Left forelimb (tissue), 1 donor: ENCODE measurements at regions not wholly inside any gene's neighbourhood (a gene's known extent, or its start where the extent isn't known, plus 50 kb on each side); places are given as distances from the start of the nearest gene placed in this dataset.

Experiments
- DNase-seq: peaks from one replicate; pipeline ENCODE4 v3.0.0-alpha.2; 2018; ENCODE audit warnings: low spot score

DNA sequence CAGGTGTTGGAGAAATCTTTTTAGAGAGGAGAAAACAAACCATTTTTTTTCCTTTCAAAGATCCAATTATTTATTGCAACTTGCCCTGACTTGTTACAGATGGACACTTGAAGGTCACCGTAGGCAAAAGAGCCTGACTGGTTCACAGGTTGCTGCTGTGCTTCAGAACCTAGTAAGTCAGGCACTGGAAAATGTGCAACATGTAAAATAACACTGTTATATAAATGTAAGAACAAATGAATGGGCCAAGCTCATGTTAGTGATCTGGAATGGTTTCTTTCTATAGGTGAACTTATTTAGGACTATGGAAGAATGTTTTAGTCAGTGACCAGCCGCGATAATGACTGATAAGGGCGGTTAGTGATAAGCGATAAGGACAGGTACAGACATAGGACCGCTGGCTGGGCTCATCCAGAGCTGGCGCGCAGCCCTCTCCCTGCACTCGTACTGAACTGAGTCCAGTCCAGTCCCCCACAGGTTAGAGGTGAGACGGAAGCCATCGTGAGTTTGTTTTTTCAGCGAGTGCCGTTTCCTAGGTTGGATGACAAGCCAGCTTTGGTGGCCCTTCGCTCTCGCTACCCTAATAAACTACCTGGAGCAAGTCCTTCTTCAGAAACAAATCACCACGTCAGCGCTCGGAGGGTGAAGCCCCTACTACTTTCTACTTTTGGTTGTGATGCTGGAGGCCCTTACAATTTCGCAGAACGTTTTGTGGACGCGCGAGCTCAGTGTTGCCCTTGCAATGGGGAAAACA lies 94.4 kb upstream of the PRDM1 start:
- no peak for DNase-seq

DNA sequence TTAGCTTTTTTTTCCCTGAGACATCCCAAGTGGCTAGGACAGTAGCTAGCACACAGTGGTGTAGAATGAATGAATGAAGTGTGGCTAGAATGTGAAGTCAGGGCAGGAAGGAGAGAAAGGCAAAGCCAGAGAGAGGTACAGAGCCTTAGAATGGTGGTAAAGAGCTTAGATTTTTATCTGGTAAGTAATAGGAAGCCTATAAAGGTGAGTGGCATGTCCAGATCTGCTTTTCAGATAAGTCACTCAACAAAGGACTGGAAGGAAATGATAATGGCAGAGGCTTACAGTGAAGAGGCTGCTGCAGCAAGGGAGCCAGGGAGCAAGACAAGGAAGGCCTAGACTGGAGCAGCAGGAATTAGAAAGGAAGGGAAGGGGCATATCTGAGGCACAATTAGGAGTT lies 96.0 kb upstream of the PRDM1 start:
- no peak for DNase-seq

DNA sequence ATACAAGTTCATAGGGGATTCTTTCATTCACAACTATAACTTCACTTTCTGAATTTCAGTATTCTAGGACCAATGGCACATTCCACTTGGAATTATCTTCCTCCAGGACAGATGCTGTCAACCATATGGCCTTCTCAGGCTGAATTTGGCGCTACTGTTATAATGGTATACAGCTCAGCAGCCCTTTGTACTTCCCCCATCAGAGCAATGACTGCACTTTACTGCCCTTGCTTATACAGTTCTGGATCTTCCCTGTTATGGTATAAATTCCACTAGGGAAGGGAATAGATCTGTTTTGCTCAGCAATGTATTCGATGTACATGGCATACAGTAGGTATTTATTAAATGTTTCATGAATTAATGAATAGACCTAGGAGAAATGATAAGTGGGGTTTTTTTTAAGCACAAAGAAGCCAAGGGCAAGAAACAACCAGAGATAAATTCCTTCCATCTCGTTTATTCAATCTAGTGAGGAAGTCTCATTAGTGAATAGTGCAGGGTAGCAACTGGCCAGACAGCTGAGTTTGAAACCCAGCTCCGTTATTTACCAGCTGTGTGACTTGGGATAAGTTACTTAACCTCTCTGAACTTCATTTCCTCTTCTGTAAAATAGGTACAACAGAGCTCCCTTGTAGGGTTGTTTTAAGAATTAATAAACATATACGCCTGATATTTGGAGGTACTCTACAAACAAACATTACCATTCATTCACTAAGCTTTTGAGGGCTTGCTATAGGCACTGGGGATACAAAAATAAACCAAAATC lies 97.1 kb upstream of the PRDM1 start:
- DNase-seq: no peak

DNA sequence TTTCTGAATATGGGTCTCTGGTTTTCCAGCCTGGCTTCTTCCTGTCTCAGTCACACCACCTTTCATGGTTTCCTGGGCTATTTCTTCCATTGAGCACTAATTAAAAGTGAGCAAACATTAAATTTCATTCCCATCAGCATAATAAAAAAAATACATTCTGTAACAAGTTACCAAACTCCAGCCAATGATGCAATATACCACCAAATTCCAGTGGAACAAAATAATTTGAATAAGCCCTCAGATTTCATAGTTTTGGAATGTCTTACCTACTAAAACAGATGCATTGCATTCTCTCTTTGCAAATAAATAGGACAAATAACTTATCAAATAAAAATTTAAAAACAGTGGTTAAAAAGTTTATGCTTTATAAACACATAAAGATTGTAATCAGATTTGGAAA lies 97.8 kb upstream of the PRDM1 start:
- no peak for DNase-seq

DNA sequence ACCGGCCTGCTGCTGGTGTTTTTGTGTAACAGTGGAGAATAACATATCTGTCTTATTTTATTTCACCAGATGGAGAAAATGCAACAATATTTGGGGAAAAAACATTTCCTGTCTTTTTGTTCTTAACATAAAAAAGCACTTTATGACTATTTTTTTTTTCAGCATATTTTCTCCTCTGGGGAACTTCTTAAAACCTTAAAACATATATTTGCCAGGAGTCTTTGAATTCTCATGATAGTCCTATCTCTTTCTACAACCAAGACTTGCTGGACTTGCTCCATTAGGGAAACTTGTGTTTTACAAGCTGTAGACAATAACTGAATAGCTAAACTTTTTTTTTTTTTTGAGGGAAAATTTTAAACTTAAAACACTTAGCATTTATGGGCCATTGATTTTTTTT lies 98.6 kb upstream of the PRDM1 start:
- DNase-seq: no peak

DNA sequence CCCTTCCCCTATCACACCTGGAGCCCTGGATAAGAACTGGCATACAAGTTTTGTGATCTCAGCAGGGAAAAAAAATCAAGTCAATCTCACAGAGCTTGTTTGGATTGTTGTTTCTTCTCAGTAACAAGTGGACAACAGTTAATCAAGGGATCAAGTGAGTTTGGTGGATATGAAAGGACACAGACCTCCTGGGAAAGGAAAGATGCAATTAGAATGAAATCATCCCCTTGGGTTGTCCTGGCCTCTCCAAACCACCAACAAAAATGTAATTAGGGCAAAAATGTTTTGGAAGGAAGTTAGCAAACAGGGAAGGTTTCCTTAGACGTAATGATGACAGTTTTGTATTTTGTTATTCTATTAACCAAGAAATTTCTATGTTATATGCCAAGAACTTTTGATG lies 99.1 kb upstream of the PRDM1 start:
- no peak for DNase-seq

DNA sequence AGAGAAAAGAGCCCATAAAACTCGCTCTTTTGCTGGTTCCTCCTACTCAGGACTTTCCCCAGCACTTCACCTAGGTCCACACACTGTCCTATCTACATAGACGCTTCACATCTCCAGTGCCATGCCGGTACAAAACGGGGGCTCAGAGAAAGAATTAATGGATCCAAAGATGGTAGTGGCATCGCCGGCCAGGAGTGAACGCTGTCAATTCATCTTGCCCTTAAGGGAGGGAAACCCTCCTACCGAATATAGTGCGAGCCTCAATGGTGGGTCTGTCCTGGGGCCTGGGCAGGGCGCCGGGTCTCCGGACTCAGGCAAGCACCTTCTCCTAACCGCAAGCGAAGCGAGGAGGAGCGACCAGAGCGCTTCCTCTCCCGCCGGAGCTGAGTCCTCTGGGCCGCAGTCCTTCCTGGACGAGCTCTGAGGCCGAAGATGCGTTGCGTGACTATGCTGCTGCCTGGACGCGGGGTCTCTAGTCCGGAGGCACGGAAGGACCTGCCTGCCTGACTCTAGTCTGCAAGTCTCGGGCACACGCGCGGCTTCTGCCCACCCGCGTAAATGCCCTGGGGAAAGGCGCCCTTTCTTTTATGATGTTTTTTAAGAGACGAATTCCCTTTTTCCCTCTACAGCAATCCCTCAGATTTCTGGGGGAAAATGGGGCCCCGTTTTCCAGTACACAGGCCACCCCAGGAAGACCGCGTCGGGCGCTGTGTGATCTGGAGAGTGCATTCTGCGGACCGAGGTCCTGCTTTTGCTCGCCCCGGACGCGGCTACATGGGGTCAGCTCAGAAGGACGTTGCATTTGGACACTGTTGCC lies 100.1 kb upstream of the PRDM1 start:
- DNase-seq: no peak

DNA sequence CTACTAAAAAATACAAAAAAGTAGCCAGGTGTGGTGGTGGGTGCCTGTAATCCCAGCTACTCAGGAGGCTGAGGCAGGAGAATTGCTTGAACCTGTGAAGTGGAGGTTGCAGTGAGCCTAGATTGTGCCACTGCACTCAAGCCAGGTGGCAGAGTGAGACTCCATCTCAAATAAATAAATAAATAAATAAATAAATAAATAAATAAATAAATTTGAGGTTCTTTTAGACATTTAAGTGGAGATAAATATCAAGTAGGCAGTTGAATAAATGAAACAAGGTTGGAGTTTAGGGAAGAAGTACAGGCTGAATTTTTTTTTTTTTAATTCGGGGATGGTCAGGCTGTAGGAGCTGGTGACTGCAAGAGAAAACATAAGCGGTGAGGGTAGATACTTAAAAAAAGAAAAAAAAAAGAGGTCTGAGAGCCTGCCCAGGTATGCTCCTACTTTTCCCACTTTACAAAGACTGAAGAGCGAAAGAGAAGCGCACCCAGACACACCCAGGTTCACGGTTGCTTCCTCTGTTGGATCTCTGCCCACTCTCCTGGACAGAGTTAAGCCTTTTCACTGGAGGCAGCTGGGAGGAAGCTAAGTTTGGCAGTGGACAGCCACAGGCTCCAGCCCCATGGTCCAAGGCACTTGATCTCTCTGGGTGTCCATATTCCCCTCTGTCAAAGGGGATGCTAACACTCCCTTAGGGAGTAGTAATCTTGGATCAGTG lies 100.9 kb upstream of the PRDM1 start:
- DNase-seq: no peak

DNA sequence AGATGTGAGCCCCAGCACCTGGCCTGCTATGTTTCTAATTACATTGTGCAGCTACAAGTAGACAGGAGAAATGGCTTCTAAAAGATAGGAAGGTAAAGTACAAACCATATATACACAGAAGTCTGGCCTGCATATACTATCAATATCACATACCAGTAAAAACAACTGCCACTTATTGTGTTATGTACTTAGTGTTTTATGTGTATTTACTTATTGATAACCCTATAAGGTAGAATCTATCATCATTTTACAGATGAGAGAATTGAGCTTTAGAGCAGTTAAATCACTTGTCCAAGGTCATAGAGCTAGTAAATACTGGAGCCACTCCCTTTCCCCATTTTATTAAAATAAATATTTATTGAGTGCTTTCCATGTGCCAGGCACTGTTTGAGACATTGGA lies 102.4 kb upstream of the PRDM1 start:
- no peak for DNase-seq

DNA sequence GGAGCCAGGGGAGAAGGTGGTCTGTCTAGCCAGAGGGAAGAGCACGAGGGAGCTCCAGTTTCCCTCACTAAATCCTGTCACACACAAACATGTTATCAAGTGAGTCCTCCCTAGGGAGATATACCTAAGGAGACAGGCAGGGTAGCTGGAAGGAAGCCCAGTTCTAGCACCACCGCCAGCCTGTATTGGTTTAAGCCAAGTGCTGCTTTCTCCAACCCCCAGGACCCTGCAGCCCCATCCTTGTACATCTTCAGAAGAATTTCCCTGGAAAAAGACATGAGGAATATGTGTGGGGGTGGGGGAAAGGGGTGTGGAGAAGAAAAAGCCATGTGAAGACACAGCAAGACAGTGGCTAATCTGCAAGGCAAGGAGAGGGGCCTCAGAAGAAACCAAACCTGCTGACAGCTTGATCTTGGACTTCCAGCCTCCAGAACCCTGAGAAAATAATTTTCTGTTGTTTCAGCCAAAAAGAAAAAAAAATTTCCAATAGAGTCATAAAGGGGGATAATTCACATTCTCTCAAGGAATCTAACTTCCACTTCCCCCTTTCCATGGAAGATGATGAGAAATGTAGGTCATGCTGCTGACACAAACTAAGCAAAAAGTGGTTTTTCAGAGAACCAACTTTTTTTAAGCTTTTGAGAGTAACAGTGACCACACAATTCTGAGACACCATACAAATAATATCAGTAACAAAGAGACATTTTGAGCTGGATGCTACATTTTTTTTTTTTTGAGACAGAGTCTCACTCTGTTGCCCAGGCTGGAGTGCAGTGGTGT lies 103.2 kb upstream of the PRDM1 start:
- no peak for DNase-seq

DNA sequence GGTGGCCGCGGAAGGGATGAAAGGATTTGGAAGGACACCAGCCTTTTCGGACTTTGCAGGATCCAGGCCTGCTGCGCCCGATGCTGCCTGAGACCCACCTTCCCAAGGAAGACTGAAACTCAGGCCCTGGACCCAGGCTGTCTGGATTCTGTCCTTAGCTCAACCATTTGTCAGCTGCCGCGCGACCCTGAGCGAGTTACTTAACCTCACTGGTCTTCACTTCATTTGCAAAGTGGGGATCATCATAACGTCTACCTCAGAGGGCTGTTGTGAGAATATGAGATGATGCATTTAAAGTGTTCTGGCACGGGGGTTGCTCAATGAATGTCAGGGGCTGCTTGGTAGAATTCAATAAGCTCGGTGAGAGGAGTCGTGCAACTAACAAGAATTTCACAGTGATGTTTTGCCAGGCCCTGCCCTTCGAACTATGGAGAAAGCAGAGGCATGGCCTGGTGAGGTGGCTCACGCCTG lies 104.2 kb upstream of the PRDM1 start:
- DNase-seq: no peak

DNA sequence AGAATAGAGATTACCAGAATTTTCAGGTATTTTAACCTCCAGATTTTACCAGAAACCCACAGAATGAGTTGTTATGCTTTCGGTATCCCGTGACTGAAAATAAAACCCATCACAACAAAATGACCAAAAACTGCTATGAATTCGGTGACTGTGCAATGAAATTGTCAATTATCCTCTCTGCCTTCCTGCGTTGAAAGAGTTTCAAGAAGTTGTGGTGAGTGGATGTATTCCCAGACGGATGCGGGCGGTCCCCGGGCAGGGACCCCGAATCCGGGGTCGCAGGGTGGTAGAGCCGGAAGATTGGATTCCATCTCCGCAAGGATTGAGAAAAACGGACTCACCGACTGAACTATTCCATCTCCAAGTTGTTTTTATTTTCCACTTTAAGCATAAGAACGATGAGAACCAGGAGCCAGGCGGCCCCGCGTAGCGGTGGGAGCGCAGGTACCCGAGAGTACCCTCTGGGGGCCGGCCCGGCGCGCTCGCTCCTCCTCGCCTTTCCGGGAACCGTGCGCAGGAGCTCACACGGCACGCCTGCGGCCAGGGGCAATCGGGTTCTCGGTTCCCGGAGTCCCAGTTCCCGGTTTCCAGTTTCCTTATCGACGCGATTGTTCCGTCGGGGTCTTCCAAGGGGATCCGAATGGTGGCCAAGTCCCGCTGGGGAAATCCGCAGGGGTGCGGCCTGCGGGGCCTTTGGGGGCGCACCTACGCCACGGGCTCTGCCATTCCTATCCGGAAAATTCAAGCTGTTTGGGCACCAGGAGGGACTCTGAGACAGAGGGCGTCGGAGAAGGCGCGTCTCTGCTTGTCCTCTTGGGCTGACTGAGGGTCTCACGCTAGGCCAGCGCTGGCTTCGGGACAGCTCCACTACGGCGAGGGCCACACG lies 104.9 kb upstream of the PRDM1 start:
- DNase-seq: no peak

DNA sequence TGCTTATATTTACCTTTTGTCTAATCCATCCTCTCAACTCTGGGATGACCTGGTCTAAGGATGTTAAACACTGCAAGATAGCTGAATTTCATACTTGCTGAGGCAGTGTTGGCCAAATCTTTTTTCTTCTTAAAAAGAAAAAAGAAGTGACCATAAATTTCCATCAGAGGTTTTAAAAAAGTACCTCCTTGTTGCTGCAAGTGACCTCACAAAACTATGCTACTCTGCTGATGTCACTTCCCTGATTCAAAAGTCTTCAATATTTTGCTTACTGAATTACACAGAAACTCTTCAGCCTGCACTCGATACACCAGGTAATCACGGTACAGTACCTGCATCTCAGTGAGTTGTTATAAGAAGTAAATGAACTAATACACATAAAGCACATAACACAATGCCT lies 107.2 kb upstream of the PRDM1 start:
- no peak for DNase-seq

DNA sequence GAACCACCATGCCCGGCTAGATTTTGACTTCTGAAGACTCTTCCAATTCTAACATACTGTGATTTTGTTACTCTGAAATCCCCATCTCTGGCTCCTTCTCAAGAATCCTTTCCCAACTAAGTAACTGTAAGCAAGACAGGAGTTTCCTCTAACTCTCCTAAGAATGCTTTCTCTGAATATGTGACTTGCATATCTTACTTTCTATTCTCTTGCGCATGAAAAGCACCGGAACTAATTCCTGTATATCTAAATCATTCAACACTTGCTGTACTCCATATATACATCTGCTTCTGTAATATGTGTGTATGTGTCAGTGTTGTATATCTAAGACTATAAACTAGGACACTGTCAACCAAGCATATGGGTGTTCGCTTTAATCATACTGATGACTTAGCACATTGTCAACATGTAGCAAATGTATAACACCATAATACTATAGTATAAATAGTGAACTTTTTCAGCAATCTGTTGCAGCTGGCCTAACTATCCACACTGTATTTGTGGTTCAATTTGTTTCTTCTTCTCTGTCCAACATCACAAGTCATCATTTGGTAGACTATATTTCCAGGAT lies 108.1 kb upstream of the PRDM1 start:
- no peak for DNase-seq

DNA sequence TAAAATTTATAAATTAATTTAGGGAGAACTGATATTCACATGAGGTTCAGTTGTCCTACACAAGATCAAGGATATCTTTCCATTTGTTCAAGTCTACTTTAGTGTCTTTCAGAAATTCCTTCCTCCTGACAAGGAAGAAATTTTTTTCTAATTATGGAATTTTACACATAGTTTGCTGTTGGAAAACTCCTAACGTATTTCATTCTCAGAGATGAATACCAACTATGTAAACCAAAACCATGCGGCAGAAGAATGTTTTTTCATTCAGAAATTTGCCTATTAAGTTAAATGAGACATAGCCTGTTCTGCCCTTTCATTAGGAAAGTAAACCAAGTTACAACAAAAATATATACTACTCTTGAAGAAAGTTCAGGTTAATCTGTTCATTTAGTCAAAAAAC lies 111.2 kb upstream of the PRDM1 start:
- DNase-seq: no peak

DNA sequence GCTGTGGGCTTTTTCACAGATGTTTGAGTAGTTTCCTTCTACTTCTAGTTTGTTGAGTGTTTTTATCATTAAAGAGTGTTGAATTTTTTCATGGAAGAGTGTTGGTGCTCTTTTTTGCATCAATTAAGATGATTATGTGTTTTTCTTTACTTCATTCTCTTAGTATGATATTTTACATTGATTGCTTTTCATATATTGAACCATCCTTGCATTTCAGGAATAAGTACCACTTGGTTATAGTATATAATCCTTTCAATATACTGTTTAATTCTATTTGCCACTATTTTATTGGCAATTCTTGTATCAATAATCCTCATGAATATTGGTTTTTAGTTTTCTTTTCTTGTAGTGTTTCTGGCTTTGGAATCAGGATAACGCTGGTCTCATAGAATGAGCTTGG lies 113.7 kb upstream of the PRDM1 start:
- DNase-seq: no peak

DNA sequence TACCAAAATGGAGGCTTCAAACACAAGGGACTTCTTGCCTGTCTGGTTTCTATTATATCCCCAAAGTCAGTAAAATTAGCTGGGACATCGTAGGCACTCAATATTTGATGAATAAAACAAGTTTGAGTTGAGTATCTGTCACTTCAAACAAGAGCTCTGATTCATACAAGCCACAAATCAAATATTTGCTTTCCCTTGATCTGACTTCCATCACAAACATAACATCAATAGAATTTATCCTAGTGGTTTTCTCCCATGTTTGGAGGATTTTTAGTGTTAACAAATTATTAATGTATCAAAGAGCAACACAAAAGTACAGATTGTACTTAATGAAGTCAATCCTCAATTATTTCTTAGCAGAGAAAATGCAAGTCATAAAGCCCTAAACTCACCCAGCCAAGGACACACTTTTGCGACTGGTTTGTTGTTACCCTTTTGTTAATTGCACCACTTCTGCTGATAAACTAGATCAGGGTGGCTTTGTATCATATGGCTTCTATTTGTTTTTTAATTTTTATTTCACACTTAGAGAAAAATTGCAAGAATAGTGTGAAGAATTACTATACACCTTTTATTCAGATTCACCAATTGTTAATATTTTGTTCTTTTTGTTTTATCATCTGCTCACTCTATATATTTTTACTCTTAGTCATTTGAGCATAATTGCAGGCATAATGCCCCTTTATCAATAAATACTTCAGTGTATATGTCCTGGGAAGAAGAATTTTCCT lies 117.4 kb upstream of the PRDM1 start:
- DNase-seq: no peak

DNA sequence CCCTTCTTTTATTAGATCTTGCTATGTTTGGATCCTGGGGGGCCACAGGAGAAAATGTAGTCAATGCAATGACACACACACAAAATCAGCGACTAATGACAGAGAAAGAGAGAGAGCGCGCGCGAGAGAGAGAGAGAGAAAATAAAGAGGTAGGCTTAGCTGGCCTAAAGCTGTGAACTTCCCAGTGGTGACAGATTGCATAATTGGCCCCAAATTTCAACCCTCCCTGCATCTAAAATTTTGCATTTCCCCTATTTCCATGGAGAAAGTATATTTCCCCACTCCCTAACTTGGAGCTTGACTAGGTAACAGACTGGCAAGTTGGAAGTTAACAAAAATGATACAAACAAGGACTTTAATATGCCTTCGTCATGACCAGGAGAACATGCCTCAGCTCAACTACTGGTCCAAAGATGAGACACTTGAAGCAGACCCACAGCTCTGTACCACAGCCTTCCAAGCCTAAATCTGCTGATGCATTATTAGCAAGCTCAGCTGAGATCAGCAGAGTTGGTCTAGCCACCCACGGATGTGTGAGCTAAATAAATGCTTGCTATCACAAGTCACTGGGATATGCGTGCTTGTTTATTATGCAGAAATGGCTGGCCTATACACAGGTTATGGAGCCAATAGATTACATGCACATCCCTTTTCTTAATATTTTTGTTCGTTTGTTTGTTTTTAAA lies 118.1 kb upstream of the PRDM1 start:
- no peak for DNase-seq

DNA sequence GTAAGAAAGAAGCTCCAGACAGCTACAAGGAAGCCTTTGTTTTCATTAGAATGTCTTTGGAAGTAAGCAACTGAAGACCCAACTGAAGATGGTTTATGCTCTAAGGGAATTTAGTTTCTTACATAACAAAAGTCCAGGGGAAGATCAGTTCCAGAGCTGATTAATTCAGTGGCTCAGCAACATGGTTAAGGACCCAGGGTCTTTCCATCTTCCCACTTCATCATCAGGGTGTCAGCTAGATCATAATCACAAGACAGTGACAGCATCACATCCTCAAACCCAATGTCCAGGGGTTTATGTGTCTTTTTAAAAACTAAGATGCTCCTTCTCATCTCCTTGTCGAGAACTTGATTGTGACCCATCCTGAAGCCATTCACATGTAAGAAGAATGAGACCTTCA lies 119.7 kb upstream of the PRDM1 start:
- no peak for DNase-seq
